HPDE6-E6E7 (cell line): ENCODE measurements at regions not wholly inside any gene's neighbourhood (a gene's known extent, or its start where the extent isn't known, plus 50 kb on each side); places are given as distances from the start of the nearest gene placed in this dataset.

Experiments
- DNase-seq: peaks from one replicate; pipeline ENCODE4 v3.0.0; 2011; ENCODE audit warnings: missing footprints; ENCODE audit errors: extremely low spot score

- no peak for DNase-seq
These were observed 137.6 kb downstream of the CMPK2 start for GRCh38 chr2:6728156-6728555.

GRCh38 chr2:6730003-6730402, 135.7 kb downstream of the CMPK2 start:
- no peak for DNase-seq

- no peak for DNase-seq
These were observed 134.8 kb downstream of the CMPK2 start for GRCh38 chr2:6730649-6731532.

GRCh38 chr2:6739547-6739946, 126.2 kb downstream of the CMPK2 start:
- no peak for DNase-seq

GRCh38 chr2:6741229-6741628, 124.5 kb downstream of the CMPK2 start:
- no peak for DNase-seq

GRCh38 chr2:6744038-6744437, 121.7 kb downstream of the CMPK2 start:
- DNase-seq: no peak

GRCh38 chr2:6747433-6747832, 118.3 kb downstream of the CMPK2 start:
- DNase-seq: no peak

- no peak for DNase-seq
These were observed 117.2 kb downstream of the CMPK2 start for GRCh38 chr2:6748406-6749067.

GRCh38 chr2:6749962-6750361, 115.7 kb downstream of the CMPK2 start:
- no peak for DNase-seq

- DNase-seq: no peak
These were observed 115.1 kb downstream of the CMPK2 start for GRCh38 chr2:6750411-6751158.

- DNase-seq: no peak
These were observed 111.3 kb downstream of the CMPK2 start for GRCh38 chr2:6754419-6754818.

- DNase-seq: no peak
These were observed 110.3 kb downstream of the CMPK2 start for GRCh38 chr2:6755456-6755855.

- no peak for DNase-seq
These were observed 108.5 kb downstream of the CMPK2 start for GRCh38 chr2:6757215-6757614.

- no peak for DNase-seq
These were observed 106.0 kb downstream of the CMPK2 start for GRCh38 chr2:6759689-6760088.

- no peak for DNase-seq
These were observed 105.6 kb downstream of the CMPK2 start for GRCh38 chr2:6760132-6760531.

GRCh38 chr2:6764968-6765723, 100.6 kb downstream of the CMPK2 start:
- DNase-seq: no peak

GRCh38 chr2:6769346-6769745, 96.4 kb downstream of the CMPK2 start:
- no peak for DNase-seq

- DNase-seq: no peak
These were observed 95.7 kb downstream of the CMPK2 start for GRCh38 chr2:6770006-6770405.

GRCh38 chr2:6771634-6772611, 93.8 kb downstream of the CMPK2 start:
- DNase-seq: no peak

- DNase-seq: peak; percentile 58
These were observed 92.6 kb downstream of the CMPK2 start for GRCh38 chr2:6773007-6773693.
